ENCODE measurements at regions not wholly inside any gene's neighbourhood (a gene's known extent, or its start where the extent isn't known, plus 50 kb on each side); places are given as distances from the start of the nearest gene placed in this dataset.

- Histone ChIP-seq H3K9ac (ENCODE audit: low read length) (no peak overlapping the region), H3K9me3 (ENCODE audit: low read length) (no peaks in the 10 kb centered on the region), H3K9me2 (ENCODE audit: insufficient read depth, low read length) (no peaks in the 10 kb centered on the region), H3K4me3 (ENCODE audit: low read length) (no peak overlapping the region), H2AFZ (ENCODE audit: low read depth, low read length) (no peak overlapping the region), H3K27ac (ENCODE audit: low read length) (no peak overlapping the region), H4K20me1 (ENCODE audit: insufficient read depth) (no peaks in the 10 kb centered on the region), H3K4me2 (ENCODE audit: low read length) (no peak overlapping the region), H3K36me3 (ENCODE audit: insufficient read depth, low read length) (no peaks in the 10 kb centered on the region), H3K79me2 (replicated peaks; ENCODE audit: insufficient read depth, low read length) (no peaks in the 10 kb centered on the region), H3K27me3 (ENCODE audit: insufficient read depth, low read depth, low read length) (no peaks in the 10 kb centered on the region), H3F3A (ENCODE audit: insufficient read depth, low read length, poor library complexity, severe bottlenecking) (no peaks in the 10 kb centered on the region)
- TF ChIP-seq MXI1 (conservative IDR thresholded peaks at IDR 0.05; ENCODE audit: poor library complexity, severe bottlenecking) (no peak), REST (IDR thresholded peaks at IDR 0.05; ENCODE audit: borderline replicate concordance) (no peak)
Observed at GRCh38 chr1:209506101-209506500, 77.4 kb upstream of the CAMK1G start.

- Histone ChIP-seq H3F3A (ENCODE audit: insufficient read depth, low read length, poor library complexity, severe bottlenecking) (no peaks in the 10 kb centered on the region), H3K27me3 (ENCODE audit: insufficient read depth, low read depth, low read length) (no peaks in the 10 kb centered on the region), H3K79me2 (replicated peaks; ENCODE audit: insufficient read depth, low read length) (no peaks in the 10 kb centered on the region)
Observed at GRCh38 chr1:209509039-209509438, 74.5 kb upstream of the CAMK1G start.

More at GRCh38 chr1:209509039-209509438, 74.5 kb upstream of the CAMK1G start:
- no peak for TF ChIP-seq EZH2 (IDR thresholded peaks at IDR 0.05; ENCODE audit: borderline replicate concordance, insufficient read depth, low read length, poor library complexity, severe bottlenecking)
- no peak for TF ChIP-seq MXI1 (conservative IDR thresholded peaks at IDR 0.05; ENCODE audit: poor library complexity, severe bottlenecking)
- TF ChIP-seq SMC3 (conservative IDR thresholded peaks at IDR 0.05; ENCODE audit: poor library complexity) = no peak
- no peak for TF ChIP-seq CTCF (IDR thresholded peaks at IDR 0.05; ENCODE audit: poor library complexity, severe bottlenecking)
- TF ChIP-seq EP300 (conservative IDR thresholded peaks at IDR 0.05; ENCODE audit: poor library complexity, severe bottlenecking) = no peak
- TF ChIP-seq REST (IDR thresholded peaks at IDR 0.05; ENCODE audit: borderline replicate concordance) = no peak
- TF ChIP-seq RAD21 (conservative IDR thresholded peaks at IDR 0.05) = no peak
- TF ChIP-seq TAF1 (IDR thresholded peaks at IDR 0.05; ENCODE audit: low read depth) = no peak
- no peaks in the 10 kb centered on the region for H3K36me3 ChIP-seq (ENCODE audit: insufficient read depth, low read length)
- H3K27ac ChIP-seq (ENCODE audit: low read length) = no peak overlapping the region
- H2AFZ ChIP-seq (ENCODE audit: low read depth, low read length) = no peak overlapping the region
- no peaks in the 10 kb centered on the region for H3K9me3 ChIP-seq (ENCODE audit: low read length)
- no peak overlapping the region for H3K9ac ChIP-seq (ENCODE audit: low read length)
- no peaks in the 10 kb centered on the region for H4K20me1 ChIP-seq (ENCODE audit: insufficient read depth)
- no peaks in the 10 kb centered on the region for H3K9me2 ChIP-seq (ENCODE audit: insufficient read depth, low read length)
- no peak overlapping the region for H3K4me2 ChIP-seq (ENCODE audit: low read length)
- no peak overlapping the region for H3K4me3 ChIP-seq (ENCODE audit: low read length)
